ENCODE measurements at regions not wholly inside any gene's neighbourhood (a gene's known extent, or its start where the extent isn't known, plus 50 kb on each side); places are given as distances from the start of the nearest gene placed in this dataset.

- POLR2A ChIA-PET, result no interaction called here
- no TSS peak for BruUV-seq (replicated peaks)
These were observed 891.0 kb upstream of the SORCS1 start for GRCh38 chr10:108055506-108055905.

More at GRCh38 chr10:108055506-108055905, 891.0 kb upstream of the SORCS1 start:
- intact Hi-C loops (cut with micrococcal nuclease), result no loop called here
- no peaks in the 10 kb centered on the region for H3K79me2 ChIP-seq (ENCODE audit: insufficient read depth, low read length)
- H3K4me3 ChIP-seq (replicated peaks in 1 of 2; ENCODE audit: low read depth in 1 of 2, low read length in 2 of 2), result no peak overlapping the region
- H3K27me3 ChIP-seq (ENCODE audit: insufficient read depth, low read length), result no peaks in the 10 kb centered on the region
- no peaks in the 10 kb centered on the region for H4K20me1 ChIP-seq (ENCODE audit: insufficient read depth)
- no peak overlapping the region for H3K27ac ChIP-seq (ENCODE audit: low read depth, low read length)
- H3K9me2 ChIP-seq (ENCODE audit: insufficient read depth), result no peaks in the 10 kb centered on the region
- H2AFZ ChIP-seq (ENCODE audit: low read depth, low read length, poor library complexity, severe bottlenecking), result no peak overlapping the region
- CTCF ChIA-PET, result no interaction called here
- DNase-seq (ENCODE audit: low read depth, low spot score) (no peak), ATAC-seq (no peak)
- no peak overlapping the region for H3K4me2 ChIP-seq (ENCODE audit: low read length)
- no peak overlapping the region for H3K9ac ChIP-seq (ENCODE audit: low read length)
- peaks cover 25 to 37% of the 10 kb centered on the region in 2 experiments; a peak in 2 of 4 replicates for H3K9me3 ChIP-seq (ENCODE audit: control insufficient read depth in 1 of 2, insufficient read depth in 1 of 2, low read depth in 1 of 2, low read length in 2 of 2)
- no peaks in the 10 kb centered on the region for H3K4me1 ChIP-seq (ENCODE audit: control insufficient read depth in 1 of 2, insufficient read depth in 2 of 2, low read length in 2 of 2)
- TF ChIP-seq EGR1 (IDR thresholded peaks at IDR 0.05; ENCODE audit: low read depth) (no peak), ELF1 (IDR thresholded peaks at IDR 0.05; ENCODE audit: borderline replicate concordance, low read depth) (no peak), POLR2AphosphoS5 (IDR thresholded peaks at IDR 0.05; ENCODE audit: low read depth, low read length) (no peak), MAX (IDR thresholded peaks at IDR 0.05) (no peak), EZH2phosphoT487 (IDR thresholded peaks at IDR 0.05; ENCODE audit: borderline replicate concordance) (no peak), ZNF274 (IDR thresholded peaks at IDR 0.05; ENCODE audit: low read depth, low read length) (no peak), RAD21 (IDR thresholded peaks at IDR 0.05; ENCODE audit: low read depth) (no peak), FOSL1 (IDR thresholded peaks at IDR 0.05; ENCODE audit: low read depth) (no peak), EZH2 (IDR thresholded peaks at IDR 0.05) (no peak), TCF7L2 (IDR thresholded peaks at IDR 0.05; ENCODE audit: borderline replicate concordance, extremely low read depth, insufficient read depth, insufficient read length) (no peak), CTCF (IDR thresholded peaks at IDR 0.05 in 2 of 3, conservative IDR thresholded peaks at IDR 0.05 in 1 of 3; ENCODE audit: borderline replicate concordance in 1 of 3, insufficient read depth in 1 of 3, low read depth in 2 of 3, low read length in 2 of 3) (no peak), ZFX (IDR thresholded peaks at IDR 0.05) (no peak), CEBPB (IDR thresholded peaks at IDR 0.05; ENCODE audit: low read depth) (no peak), CBX3 (IDR thresholded peaks at IDR 0.05; ENCODE audit: low read depth) (no peak), SIN3A (IDR thresholded peaks at IDR 0.05; ENCODE audit: low read depth) (no peak), JUND (IDR thresholded peaks at IDR 0.05) (no peak)
- TF ChIP-seq, protein P1, sequence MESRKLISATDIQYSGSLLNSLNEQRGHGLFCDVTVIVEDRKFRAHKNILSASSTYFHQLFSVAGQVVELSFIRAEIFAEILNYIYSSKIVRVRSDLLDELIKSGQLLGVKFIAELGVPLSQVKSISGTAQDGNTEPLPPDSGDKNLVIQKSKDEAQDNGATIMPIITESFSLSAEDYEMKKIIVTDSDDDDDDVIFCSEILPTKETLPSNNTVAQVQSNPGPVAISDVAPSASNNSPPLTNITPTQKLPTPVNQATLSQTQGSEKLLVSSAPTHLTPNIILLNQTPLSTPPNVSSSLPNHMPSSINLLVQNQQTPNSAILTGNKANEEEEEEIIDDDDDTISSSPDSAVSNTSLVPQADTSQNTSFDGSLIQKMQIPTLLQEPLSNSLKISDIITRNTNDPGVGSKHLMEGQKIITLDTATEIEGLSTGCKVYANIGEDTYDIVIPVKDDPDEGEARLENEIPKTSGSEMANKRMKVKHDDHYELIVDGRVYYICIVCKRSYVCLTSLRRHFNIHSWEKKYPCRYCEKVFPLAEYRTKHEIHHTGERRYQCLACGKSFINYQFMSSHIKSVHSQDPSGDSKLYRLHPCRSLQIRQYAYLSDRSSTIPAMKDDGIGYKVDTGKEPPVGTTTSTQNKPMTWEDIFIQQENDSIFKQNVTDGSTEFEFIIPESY (IDR thresholded peaks at IDR 0.05; ENCODE audit: extremely low read depth, insufficient replicate concordance, low read length), result no peak
- TF ChIP-seq, protein P2, sequence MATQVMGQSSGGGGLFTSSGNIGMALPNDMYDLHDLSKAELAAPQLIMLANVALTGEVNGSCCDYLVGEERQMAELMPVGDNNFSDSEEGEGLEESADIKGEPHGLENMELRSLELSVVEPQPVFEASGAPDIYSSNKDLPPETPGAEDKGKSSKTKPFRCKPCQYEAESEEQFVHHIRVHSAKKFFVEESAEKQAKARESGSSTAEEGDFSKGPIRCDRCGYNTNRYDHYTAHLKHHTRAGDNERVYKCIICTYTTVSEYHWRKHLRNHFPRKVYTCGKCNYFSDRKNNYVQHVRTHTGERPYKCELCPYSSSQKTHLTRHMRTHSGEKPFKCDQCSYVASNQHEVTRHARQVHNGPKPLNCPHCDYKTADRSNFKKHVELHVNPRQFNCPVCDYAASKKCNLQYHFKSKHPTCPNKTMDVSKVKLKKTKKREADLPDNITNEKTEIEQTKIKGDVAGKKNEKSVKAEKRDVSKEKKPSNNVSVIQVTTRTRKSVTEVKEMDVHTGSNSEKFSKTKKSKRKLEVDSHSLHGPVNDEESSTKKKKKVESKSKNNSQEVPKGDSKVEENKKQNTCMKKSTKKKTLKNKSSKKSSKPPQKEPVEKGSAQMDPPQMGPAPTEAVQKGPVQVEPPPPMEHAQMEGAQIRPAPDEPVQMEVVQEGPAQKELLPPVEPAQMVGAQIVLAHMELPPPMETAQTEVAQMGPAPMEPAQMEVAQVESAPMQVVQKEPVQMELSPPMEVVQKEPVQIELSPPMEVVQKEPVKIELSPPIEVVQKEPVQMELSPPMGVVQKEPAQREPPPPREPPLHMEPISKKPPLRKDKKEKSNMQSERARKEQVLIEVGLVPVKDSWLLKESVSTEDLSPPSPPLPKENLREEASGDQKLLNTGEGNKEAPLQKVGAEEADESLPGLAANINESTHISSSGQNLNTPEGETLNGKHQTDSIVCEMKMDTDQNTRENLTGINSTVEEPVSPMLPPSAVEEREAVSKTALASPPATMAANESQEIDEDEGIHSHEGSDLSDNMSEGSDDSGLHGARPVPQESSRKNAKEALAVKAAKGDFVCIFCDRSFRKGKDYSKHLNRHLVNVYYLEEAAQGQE (IDR thresholded peaks at IDR 0.05; ENCODE audit: low read depth), result no peak
- RAD21 ChIA-PET (ENCODE audit: low non-redundant PET in 1 of 2, low total read pairs in 2 of 2, uncharacterized antibody in 2 of 2, unreplicated experiment in 2 of 2), result no interaction called here
- no peaks in the 10 kb centered on the region for H3K36me3 ChIP-seq (ENCODE audit: control insufficient read depth in 1 of 2, insufficient read depth in 2 of 2, low read length in 2 of 2)

All from HCT116 (cell line).